Upper lobe of right lung (tissue), 1 donor: ENCODE measurements at regions not wholly inside any gene's neighbourhood (a gene's known extent, or its start where the extent isn't known, plus 50 kb on each side); places are given as distances from the start of the nearest gene placed in this dataset.
"Not testable (repeated sequence)": the region's sequence is repeated elsewhere in the genome, so short reads cannot be mapped to it uniquely, and the experiment has no call there.

Experiments
- ATAC-seq: fragments of 200-7000 bp; cut with Tn5 transposase; one replicate; pipeline ENCODE4 v1.9.1; 2020; ENCODE audit warnings: mild to moderate bottlenecking, moderate library complexity
- DNase-seq: peaks from one replicate; pipeline ENCODE4 v3.0.0-alpha.2; 2020
- H3K27ac ChIP-seq: fragments of 200-600 bp; one replicate; pipeline ENCODE4 v1.8.0; 2022
- H3K27me3 ChIP-seq: fragments of 200-600 bp; one replicate; pipeline ENCODE4 v1.8.0; 2022; ENCODE audit warnings: mild to moderate bottlenecking
- H3K36me3 ChIP-seq: fragments of 200-600 bp; one replicate; pipeline ENCODE4 v1.8.0; 2022
- H3K4me1 ChIP-seq: fragments of 200-600 bp; one replicate; pipeline ENCODE4 v1.8.0; 2022
- H3K4me3 ChIP-seq: fragments of 200-600 bp; one replicate; pipeline ENCODE4 v1.8.0; 2022; ENCODE audit warnings: mild to moderate bottlenecking
- H3K9me3 ChIP-seq: fragments of 200-600 bp; one replicate; pipeline ENCODE4 v1.8.0; 2022
- intact Hi-C: fragments of 100-400 bp; cut with DNase I; formaldehyde crosslinking; loops from one replicate; pipeline ENCODE4 v1.11.0; 2022
- TF ChIP-seq, protein P1 (sequence below): fragments of 200-600 bp; IDR thresholded peaks from one replicate; pipeline ENCODE4 v1.8.0; 2022; ENCODE audit warnings: antibody characterized with exemption
- donor health status: DM: no; HTN: yes; CAD: no; lungs with severe emphysema.

DNA sequence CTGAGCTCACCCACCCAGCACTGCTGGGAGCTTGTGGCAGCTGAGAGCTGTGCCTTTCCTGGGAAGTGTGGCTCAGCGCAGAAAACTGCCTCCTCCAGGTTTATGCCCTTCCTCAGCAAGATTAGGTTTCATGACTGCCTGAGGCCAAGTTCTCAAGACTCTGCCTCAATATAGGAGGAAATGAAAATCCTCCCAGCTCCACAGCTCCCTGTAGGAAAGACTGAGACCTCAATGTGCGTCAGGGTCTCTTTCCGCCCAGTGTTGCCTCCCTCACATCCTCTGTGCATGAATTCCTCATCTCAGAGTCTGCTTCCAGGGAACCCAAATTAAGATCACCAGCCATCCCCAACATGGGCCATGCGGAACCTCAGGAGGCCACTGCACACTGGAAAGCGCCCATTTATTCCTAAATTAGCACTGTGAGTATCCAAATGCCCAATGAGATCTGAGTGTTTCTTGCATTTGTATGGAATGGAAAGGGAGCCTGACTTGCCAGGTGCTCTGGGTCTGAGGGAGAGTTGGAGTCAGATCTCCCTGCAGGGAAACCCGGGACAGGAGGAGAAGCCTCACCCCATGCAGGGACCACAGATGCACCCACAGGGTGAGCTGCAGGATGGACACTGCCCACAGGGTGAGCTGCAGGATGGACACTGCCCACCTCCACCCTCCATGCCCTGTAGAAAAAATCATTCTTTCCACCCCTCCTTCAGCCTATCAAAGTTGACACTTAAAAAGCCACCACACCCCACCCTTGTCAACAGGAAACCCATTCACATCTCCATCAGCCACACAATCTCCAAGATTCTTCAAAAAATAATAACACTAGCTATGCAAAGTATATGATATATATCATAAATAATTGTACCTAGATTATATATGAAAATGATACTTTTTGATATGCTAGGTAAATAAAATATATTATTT, 97.4 kb upstream of the IGLL5 start:
- ATAC-seq (no peak), DNase-seq (no peak)
- H3K4me1 ChIP-seq = no peaks in the 10 kb centered on the region
- peaks cover 8% of the 10 kb centered on the region for H3K27me3 ChIP-seq
- no peak overlapping the region for H3K27ac ChIP-seq
- H3K36me3 ChIP-seq = no peaks in the 10 kb centered on the region
- no peaks in the 10 kb centered on the region for H3K9me3 ChIP-seq
- H3K4me3 ChIP-seq = no peak overlapping the region
- intact Hi-C loops = no loop called here
- TF ChIP-seq, protein P1, sequence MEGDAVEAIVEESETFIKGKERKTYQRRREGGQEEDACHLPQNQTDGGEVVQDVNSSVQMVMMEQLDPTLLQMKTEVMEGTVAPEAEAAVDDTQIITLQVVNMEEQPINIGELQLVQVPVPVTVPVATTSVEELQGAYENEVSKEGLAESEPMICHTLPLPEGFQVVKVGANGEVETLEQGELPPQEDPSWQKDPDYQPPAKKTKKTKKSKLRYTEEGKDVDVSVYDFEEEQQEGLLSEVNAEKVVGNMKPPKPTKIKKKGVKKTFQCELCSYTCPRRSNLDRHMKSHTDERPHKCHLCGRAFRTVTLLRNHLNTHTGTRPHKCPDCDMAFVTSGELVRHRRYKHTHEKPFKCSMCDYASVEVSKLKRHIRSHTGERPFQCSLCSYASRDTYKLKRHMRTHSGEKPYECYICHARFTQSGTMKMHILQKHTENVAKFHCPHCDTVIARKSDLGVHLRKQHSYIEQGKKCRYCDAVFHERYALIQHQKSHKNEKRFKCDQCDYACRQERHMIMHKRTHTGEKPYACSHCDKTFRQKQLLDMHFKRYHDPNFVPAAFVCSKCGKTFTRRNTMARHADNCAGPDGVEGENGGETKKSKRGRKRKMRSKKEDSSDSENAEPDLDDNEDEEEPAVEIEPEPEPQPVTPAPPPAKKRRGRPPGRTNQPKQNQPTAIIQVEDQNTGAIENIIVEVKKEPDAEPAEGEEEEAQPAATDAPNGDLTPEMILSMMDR = no peak

DNA sequence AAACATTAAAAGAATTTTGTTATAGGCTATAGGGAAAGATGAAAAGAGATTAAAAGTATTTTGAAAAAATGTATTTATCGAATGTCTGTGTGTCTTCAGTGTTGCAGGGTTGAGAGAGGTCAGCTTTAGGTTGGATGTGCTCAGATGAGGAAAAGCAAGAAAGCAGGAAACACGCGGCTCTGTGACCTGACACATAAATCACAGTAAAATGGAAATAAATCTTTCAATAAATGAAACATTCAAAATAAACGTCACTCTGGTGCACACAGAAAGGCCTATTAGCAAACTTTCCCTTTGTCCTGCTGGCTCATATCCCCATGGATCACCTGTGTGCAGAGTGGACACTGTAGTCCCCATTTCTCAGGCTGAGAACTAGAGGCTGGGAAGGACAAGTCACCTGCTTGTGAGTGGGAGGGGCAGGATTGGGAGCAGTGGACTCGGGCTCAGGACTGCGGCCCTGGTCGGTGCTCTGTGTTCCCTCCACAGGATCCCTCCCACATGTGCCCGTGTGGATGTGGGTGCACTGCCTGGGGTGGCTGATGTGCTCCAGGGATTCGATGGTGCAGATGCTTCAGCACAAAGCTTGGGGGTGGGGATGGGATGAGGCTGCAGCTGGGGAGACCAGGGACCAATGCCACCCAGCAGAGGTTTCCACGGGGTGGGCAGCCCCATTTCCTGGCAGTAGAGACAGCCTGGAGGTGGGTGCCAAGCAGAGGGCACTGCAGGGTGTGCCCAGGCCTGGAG, 96.0 kb upstream of the IGLL5 start:
- Histone ChIP-seq H3K9me3 (no peaks in the 10 kb centered on the region), H3K4me1 (no peaks in the 10 kb centered on the region), H3K36me3 (no peaks in the 10 kb centered on the region), H3K4me3 (no peak overlapping the region), H3K27ac (no peak overlapping the region), H3K27me3 (no peaks in the 10 kb centered on the region)
- no peak for ATAC-seq
- TF ChIP-seq, protein P1 = no peak
- intact Hi-C loops = no loop called here
- no peak for DNase-seq

DNA sequence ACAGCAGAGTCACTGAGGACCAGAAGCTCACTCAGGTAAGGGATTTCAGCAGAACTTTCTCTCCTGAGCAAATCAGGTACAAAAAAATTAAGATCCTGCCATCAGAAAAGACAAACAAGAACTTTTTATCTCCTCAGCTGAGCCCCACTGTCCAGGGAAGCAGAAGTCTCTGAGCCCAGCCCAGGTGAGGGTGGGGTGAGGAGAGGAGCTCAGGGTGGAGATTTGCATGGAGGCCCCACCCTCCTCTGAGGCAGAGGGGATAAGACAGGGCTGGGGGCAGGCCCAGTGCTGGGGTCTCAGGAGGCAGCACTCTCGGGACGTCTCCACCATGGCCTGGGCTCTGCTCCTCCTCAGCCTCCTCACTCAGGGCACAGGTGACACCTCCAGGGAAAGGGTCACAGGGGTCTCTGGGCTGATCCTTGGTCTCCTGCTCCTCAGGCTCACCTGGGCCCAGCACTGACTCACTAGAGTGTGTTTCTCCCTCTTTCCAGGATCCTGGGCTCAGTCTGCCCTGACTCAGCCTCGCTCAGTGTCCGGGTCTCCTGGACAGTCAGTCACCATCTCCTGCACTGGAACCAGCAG, 95.3 kb upstream of the IGLL5 start:
- H3K36me3 ChIP-seq, H3K4me3 ChIP-seq, ATAC-seq, H3K9me3 ChIP-seq, H3K4me1 ChIP-seq, H3K27me3 ChIP-seq, H3K27ac ChIP-seq, DNase-seq, intact Hi-C loops: not testable (repeated sequence)

DNA sequence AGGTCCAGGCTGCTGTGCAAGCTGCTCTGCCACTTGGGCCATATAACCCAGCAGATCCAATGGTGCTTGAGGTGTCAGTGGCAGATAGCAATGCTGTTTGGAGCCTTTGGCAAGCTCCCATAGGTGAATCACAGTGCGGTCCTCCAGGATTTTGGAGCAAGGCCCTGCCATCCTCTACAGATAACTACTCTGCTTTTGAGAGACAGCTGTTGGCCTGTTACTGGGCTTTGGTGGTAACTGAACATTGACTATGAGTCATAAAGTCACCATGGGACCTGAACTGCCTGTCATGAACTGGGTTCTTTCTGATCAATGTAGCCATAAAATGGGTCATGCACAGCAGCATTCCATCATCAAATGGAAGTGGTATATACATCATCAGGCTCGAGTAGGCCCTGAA, 92.0 kb upstream of the IGLL5 start:
- H3K4me3 ChIP-seq, H3K4me1 ChIP-seq, ATAC-seq, DNase-seq, intact Hi-C loops, H3K27me3 ChIP-seq, H3K36me3 ChIP-seq, H3K9me3 ChIP-seq, H3K27ac ChIP-seq: not testable (repeated sequence)

DNA sequence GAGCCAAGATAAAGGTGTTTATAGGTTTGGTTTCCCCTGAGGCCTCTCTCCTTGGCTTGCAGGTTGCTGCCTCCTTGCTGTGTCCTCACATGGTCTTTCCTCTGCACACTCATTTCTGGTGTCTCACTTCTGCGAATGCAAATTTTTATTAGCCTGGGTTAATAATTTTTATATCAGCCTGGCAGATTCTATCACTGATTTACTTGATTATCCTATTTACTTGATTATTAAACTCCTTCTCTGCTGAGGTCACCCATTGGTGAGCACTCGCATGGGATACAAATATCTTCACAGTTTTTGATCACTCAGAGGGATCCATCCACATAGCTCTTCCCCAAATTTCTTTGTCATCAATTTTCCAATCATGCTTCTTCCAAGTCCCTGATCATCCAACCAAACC, 90.9 kb upstream of the IGLL5 start:
- Histone ChIP-seq H3K27ac (no peak overlapping the region), H3K27me3 (no peaks in the 10 kb centered on the region), H3K9me3 (no peaks in the 10 kb centered on the region), H3K4me1 (no peaks in the 10 kb centered on the region), H3K36me3 (no peaks in the 10 kb centered on the region), H3K4me3 (no peak overlapping the region)
- TF ChIP-seq, protein P1 = no peak
- no peak for DNase-seq
- ATAC-seq = no peak
- intact Hi-C loops = no loop called here

DNA sequence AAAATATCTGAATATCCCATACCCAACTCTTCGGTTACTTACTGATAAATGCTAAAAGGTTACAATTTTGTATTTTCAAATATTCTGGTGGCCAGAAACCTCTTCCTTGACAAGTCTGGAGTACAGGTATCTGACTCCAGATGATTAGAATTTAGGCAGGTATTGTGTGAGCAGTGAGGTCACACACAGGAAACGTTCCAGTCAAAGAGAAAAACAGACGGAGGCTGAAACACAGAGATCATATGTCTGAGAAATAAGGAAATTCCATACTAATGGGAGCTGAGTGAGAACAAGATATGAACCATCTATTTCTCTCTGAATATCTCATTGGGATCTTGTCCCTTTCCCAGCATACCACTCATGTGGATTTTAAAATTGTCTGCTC, 89.4 kb upstream of the IGLL5 start:
- ATAC-seq (no peak), DNase-seq (no peak)
- Histone ChIP-seq H3K9me3 (no peaks in the 10 kb centered on the region), H3K27ac (no peak overlapping the region), H3K36me3 (no peaks in the 10 kb centered on the region), H3K4me1 (no peaks in the 10 kb centered on the region), H3K4me3 (no peak overlapping the region), H3K27me3 (no peaks in the 10 kb centered on the region)
- TF ChIP-seq, protein P1 = no peak
- intact Hi-C loops = no loop called here
